GM18499 (cell line): ENCODE measurements at regions not wholly inside any gene's neighbourhood (a gene's known extent, or its start where the extent isn't known, plus 50 kb on each side); places are given as distances from the start of the nearest gene placed in this dataset.

ENCODE experiments used
- ATAC-seq: cut with Tn5 transposase; IDR thresholded peaks from one replicate; pipeline ENCODE4 v1.9.1; 2021; ENCODE audit warnings: moderate number of reproducible peaks; ENCODE audit not compliant: insufficient read depth, unreplicated experiment

DNA sequence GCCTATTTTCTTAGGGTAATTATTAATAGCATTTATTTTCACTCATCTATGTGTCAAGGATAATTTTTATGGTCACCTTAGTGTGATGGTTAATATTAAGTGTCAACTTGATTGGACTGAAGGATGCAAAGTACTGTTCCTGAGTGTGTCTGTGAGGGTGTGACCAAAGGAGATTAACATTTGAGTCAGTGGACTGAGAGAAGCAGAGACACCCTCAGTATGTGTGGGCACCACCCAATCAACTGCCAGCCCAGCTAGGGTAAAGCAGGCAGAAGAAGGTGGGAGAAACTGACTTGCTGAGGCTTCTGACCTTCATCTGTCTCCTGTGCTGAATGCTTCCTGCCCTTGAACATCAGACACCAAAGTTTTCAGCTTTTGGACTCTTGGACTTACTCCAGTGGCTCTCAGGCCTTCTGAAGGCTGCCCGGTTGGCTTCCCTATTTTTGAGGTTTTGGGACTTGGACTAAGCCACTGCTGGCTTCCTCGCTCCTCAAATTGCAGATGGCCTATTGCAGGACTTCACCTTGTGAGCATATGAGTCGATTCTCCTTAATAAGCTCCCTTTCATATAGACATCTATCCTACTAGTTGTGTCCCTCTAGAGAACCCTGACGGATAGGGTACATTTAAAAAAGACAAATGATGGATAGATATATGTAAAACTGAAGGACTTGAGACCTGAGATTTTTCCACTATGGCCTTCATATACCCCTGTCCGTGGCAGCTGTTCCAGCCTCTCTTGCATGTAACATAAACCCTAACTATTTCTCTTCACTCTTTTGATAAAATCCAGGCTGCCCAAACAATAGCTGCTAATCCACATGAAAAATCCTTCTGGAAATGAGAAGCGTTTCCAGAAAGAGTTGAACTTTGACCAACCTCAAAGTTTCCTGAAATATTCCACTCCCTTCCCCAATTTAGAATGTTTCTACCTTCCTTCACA, 62.1 kb upstream of the RGS17 start:
- ATAC-seq: no peak

DNA sequence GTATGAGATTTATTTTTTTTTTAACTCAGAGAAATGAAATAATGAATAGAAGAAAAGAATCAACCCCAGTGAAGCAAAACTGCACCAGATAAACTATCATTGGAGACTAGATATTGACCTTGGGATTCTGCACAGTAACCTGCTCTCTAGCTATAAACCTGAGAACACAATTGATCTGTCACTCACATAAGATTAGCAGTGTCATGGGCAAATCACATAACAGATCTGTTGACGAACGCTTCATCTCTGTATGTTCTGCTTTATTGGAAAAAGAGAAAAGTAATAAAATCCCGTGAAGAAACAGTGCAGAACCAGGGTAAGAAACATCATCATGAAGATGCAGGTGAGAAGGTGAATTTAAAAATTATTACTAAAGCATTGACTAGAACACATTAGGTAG, 52.8 kb upstream of the RGS17 start:
- no peak for ATAC-seq
